Tibial nerve (tissue), 4 donors: ENCODE measurements at regions not wholly inside any gene's neighbourhood (a gene's known extent, or its start where the extent isn't known, plus 50 kb on each side); places are given as distances from the start of the nearest gene placed in this dataset.

ENCODE experiments used
- EP300 ChIP-seq, 2 donors: sonication (generic); formaldehyde crosslinking; IDR thresholded peaks; one replicate each; pipeline ENCODE4 v1.6.1; 2017; ENCODE audit warnings: antibody characterized with exemption in 2 of 2, mild to moderate bottlenecking in 1 of 2
- POLR2A ChIP-seq, 2 donors: fragments of 450-650 bp; IDR thresholded peaks; one replicate each; pipeline ENCODE4 v1.6.1; 2017; ENCODE audit warnings: antibody characterized with exemption in 2 of 2, mild to moderate bottlenecking in 2 of 2, moderate library complexity in 2 of 2
- TF ChIP-seq, protein P1 (sequence below), 5 experiments: fragments of 200-600 bp in 3 of 5; fragments of 450-650 bp in 2 of 5; sonication (generic) in 3 of 5; IDR thresholded peaks; one replicate each; pipeline ENCODE4 v1.5.1; 2016 to 2019; ENCODE audit warnings: antibody characterized with exemption in 5 of 5, mild to moderate bottlenecking in 3 of 5, moderate library complexity in 2 of 5

GRCh38 chr17:55926276-55926990, 175.6 kb downstream of the PCTP start:
- TF ChIP-seq POLR2A (IDR thresholded peaks at IDR 0.05) (no peak), EP300 (IDR thresholded peaks at IDR 0.05) (no peak)
- TF ChIP-seq, protein P1, sequence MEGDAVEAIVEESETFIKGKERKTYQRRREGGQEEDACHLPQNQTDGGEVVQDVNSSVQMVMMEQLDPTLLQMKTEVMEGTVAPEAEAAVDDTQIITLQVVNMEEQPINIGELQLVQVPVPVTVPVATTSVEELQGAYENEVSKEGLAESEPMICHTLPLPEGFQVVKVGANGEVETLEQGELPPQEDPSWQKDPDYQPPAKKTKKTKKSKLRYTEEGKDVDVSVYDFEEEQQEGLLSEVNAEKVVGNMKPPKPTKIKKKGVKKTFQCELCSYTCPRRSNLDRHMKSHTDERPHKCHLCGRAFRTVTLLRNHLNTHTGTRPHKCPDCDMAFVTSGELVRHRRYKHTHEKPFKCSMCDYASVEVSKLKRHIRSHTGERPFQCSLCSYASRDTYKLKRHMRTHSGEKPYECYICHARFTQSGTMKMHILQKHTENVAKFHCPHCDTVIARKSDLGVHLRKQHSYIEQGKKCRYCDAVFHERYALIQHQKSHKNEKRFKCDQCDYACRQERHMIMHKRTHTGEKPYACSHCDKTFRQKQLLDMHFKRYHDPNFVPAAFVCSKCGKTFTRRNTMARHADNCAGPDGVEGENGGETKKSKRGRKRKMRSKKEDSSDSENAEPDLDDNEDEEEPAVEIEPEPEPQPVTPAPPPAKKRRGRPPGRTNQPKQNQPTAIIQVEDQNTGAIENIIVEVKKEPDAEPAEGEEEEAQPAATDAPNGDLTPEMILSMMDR (IDR thresholded peaks at IDR 0.05): no peak
